SU-DHL-6 (cell line): ENCODE measurements at regions not wholly inside any gene's neighbourhood (a gene's known extent, or its start where the extent isn't known, plus 50 kb on each side); places are given as distances from the start of the nearest gene placed in this dataset.

Experiments
- H2AFZ ChIP-seq: fragments of 200-600 bp; sonication (generic); 2 replicates; pipeline ENCODE4 v1.6.1; 2014; ENCODE audit warnings: low read depth, mild to moderate bottlenecking, moderate library complexity, mixed read lengths, antibody characterized with exemption, low read length; ENCODE audit not compliant: severe bottlenecking
- H3F3A ChIP-seq: fragments of 200-600 bp; shearing (Covaris generic); 2 replicates; pipeline ENCODE4 v1.6.0; 2016; ENCODE audit warnings: antibody characterized with exemption, mild to moderate bottlenecking; ENCODE audit not compliant: insufficient read depth
- H3K27ac ChIP-seq: fragments of 200-600 bp; sonication (generic); 2 replicates; pipeline ENCODE4 v1.5.1; 2016; ENCODE audit warnings: low read depth, mild to moderate bottlenecking, low read length, moderate library complexity, mixed read lengths
- H3K27me3 ChIP-seq: fragments of 200-600 bp; sonication (generic), shearing (Covaris generic); 2 replicates; pipeline ENCODE4 v1.6.0; 2014; ENCODE audit warnings: mild to moderate bottlenecking, low read length
- H3K36me3 ChIP-seq: fragments of 200-600 bp; sonication (generic); 2 replicates; pipeline ENCODE4 v1.6.1; 2014; ENCODE audit warnings: mild to moderate bottlenecking, low read length, mixed read lengths
- H3K4me2 ChIP-seq: fragments of 300-600, 200-600 bp; shearing (Covaris generic), sonication (generic); 2 replicates; pipeline ENCODE4 v1.6.0; 2014; ENCODE audit warnings: low read length, low read depth, mild to moderate bottlenecking; ENCODE audit not compliant: poor library complexity, severe bottlenecking
- H3K4me3 ChIP-seq: fragments of 200-600 bp; sonication (generic); 2 replicates; pipeline ENCODE4 v1.5.1; 2014; ENCODE audit warnings: antibody characterized with exemption, low read length, mild to moderate bottlenecking, mixed read lengths; ENCODE audit not compliant: insufficient read depth, poor library complexity, severe bottlenecking
- H3K79me2 ChIP-seq: fragments of 200-600 bp; sonication (generic); 2 replicates; pipeline ENCODE4 v1.6.1; 2014; ENCODE audit warnings: mild to moderate bottlenecking, low read length, moderate library complexity; ENCODE audit not compliant: insufficient read depth
- H3K9ac ChIP-seq: fragments of 200-600 bp; sonication (generic); 2 replicates; pipeline ENCODE4 v1.7.0; 2014; ENCODE audit warnings: mild to moderate bottlenecking, low read length
- H3K9me2 ChIP-seq: fragments of 200-600 bp; sonication (generic); replicated peaks from 2 replicates; pipeline ENCODE4 v1.6.1; 2014; ENCODE audit warnings: low read length; ENCODE audit not compliant: insufficient read depth
- H3K9me3 ChIP-seq: fragments of 200-600 bp; sonication (generic); 2 replicates; pipeline ENCODE4 v1.6.1; 2014; ENCODE audit warnings: low read length, mixed read lengths; ENCODE audit not compliant: insufficient read depth
- H4K20me1 ChIP-seq: fragments of 200-600 bp; sonication (generic); 2 replicates; pipeline ENCODE4 v1.6.1; 2014; ENCODE audit warnings: low read depth, mild to moderate bottlenecking, antibody characterized with exemption, low read length, moderate library complexity, mixed read lengths
- EZH2phosphoT487 ChIP-seq: fragments of 200-600 bp; sonication (generic), shearing (Covaris generic); conservative IDR thresholded peaks from 2 replicates; pipeline ENCODE4 v1.6.1; 2018; ENCODE audit warnings: mild to moderate bottlenecking, antibody characterized with exemption, low read length, moderate library complexity, mixed read lengths
- TF ChIP-seq, protein P1 (sequence below): fragments of 200-600 bp; sonication (generic); IDR thresholded peaks from one replicate; pipeline ENCODE4 v1.5.1; 2017; ENCODE audit warnings: antibody characterized with exemption, mild to moderate bottlenecking, low read length, moderate library complexity; ENCODE audit not compliant: insufficient read depth, poor library complexity, severe bottlenecking

DNA sequence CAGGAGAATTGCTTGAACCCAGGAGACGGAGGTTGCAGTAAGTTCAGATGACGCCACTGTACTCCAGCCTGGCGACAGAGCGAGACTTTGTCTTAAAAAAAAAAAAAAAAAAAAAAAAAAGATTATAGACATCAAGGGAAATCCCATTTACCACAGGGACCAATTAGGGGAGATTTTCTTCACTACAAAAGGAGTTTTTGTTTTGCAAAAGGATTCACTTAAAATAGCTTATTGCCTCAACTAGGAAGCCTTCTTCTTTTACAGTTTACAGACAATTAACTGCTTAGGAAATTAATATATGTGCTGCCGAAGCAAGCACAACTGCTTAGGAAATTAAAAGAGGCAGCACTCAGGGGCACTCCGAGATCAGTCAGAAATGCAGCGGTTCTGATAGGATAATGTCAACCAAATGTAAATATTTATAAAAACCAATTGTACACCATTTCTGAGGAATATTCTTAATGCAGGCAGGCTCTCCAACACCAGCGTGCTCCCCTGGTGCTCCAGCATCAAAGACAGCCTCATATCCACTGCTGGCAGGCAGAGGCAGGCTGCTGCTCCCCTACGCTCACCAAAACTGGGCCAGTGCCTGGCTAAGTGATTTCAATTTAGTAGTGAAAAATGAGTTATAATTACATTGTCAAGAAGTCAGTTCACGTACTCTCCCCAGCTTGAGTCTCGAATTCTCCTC lies 107.9 kb upstream of the RAB4A start:
- no peak for TF ChIP-seq EZH2phosphoT487
- TF ChIP-seq, protein P1, sequence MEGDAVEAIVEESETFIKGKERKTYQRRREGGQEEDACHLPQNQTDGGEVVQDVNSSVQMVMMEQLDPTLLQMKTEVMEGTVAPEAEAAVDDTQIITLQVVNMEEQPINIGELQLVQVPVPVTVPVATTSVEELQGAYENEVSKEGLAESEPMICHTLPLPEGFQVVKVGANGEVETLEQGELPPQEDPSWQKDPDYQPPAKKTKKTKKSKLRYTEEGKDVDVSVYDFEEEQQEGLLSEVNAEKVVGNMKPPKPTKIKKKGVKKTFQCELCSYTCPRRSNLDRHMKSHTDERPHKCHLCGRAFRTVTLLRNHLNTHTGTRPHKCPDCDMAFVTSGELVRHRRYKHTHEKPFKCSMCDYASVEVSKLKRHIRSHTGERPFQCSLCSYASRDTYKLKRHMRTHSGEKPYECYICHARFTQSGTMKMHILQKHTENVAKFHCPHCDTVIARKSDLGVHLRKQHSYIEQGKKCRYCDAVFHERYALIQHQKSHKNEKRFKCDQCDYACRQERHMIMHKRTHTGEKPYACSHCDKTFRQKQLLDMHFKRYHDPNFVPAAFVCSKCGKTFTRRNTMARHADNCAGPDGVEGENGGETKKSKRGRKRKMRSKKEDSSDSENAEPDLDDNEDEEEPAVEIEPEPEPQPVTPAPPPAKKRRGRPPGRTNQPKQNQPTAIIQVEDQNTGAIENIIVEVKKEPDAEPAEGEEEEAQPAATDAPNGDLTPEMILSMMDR = no peak
- Histone ChIP-seq H3K9ac (no peak overlapping the region), H3K36me3 (no peaks in the 10 kb centered on the region), H3K27ac (no peak overlapping the region), H3K9me2 (no peaks in the 10 kb centered on the region), H3K4me3 (no peak overlapping the region), H3K27me3 (no peaks in the 10 kb centered on the region), H3K4me2 (no peak overlapping the region), H3K9me3 (no peaks in the 10 kb centered on the region), H3F3A (no peaks in the 10 kb centered on the region), H4K20me1 (no peaks in the 10 kb centered on the region), H3K79me2 (no peaks in the 10 kb centered on the region), H2AFZ (no peak overlapping the region)

DNA sequence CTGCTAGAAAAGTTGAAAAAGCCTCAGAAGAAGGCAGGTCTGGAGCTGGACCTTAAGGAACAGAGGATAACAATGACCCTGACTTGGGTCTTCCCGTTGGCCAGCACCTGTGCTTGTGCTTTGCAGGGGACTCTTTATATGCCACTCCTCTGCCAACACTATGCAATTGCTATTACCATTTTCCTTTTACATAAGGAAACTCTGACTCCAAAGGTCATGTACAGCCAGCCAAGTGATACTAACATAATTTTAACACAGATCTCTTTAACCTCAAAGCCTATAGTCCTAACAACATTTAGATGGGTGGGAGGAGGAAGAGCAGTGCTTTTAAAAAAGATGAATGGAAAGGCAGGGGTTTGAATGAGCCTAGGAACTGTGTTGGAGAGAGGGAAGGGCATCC lies 106.6 kb upstream of the RAB4A start:
- no peaks in the 10 kb centered on the region for H4K20me1 ChIP-seq
- H3K27ac ChIP-seq = no peak overlapping the region
- no peaks in the 10 kb centered on the region for H3F3A ChIP-seq
- no peak overlapping the region for H3K4me2 ChIP-seq
- H3K36me3 ChIP-seq = no peaks in the 10 kb centered on the region
- H3K9me3 ChIP-seq = no peaks in the 10 kb centered on the region
- no peaks in the 10 kb centered on the region for H3K27me3 ChIP-seq
- H3K4me3 ChIP-seq = no peak overlapping the region
- H3K9me2 ChIP-seq = no peaks in the 10 kb centered on the region
- H3K9ac ChIP-seq = no peak overlapping the region
- no peaks in the 10 kb centered on the region for H3K79me2 ChIP-seq
- H2AFZ ChIP-seq = no peak overlapping the region
- TF ChIP-seq, protein P1 = no peak
- TF ChIP-seq EZH2phosphoT487 = no peak

DNA sequence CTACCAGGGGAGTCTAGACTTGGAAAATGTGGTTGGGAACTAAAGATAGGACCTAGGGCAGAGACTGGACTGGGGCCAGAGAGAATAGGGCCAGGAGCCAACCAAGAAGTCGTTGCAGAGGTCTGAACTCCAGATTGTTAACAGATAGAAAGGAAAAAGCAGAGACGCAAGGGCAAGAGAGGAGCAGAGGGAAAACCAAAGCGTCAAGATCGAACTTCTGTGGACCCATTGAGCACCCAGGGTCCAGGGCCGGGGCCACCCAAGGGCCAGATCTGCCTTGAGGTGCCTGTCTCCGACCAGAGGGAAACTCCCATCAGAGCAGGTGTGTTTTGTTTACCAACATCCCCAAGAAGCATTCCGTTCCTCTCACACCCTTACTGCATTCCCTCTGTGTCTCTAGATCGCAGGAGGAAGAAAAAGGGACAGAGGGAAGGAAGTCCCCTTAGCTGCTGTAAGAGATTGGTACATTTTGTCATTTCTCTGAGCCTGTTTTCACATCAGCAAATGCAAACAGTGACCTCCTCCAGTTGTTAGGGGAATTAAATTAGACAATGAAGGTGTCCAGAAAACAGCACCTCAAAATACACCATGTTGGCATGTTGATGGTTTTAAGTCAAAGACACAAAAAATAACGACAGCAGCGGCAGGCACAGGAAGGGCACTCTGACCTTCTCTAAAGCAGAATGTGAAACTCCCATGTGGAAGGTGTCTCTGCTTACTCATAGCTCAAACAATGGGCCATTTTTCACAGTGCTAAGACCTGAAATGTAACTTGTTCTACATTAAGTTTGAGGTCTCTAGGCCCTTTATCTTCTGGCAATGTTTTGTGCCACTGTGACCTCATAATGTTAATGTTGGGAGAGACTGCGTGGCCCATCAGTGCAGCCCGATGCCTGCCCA lies 105.8 kb upstream of the RAB4A start:
- Histone ChIP-seq H3K27ac (no peak overlapping the region), H3K9ac (no peak overlapping the region), H3K9me2 (no peaks in the 10 kb centered on the region), H3K4me2 (no peak overlapping the region), H3K9me3 (no peaks in the 10 kb centered on the region), H3F3A (no peaks in the 10 kb centered on the region), H3K4me3 (no peak overlapping the region), H3K79me2 (no peaks in the 10 kb centered on the region), H4K20me1 (no peaks in the 10 kb centered on the region), H2AFZ (no peak overlapping the region), H3K36me3 (no peaks in the 10 kb centered on the region), H3K27me3 (no peaks in the 10 kb centered on the region)
- TF ChIP-seq EZH2phosphoT487 = no peak
- TF ChIP-seq, protein P1 = no peak
